GM12878 (cell line): ENCODE measurements at regions not wholly inside any gene's neighbourhood (a gene's known extent, or its start where the extent isn't known, plus 50 kb on each side); places are given as distances from the start of the nearest gene placed in this dataset.

Experiments used
- ATAC-seq: fragments of 200-7000 bp; cut with Tn5 transposase; 3 replicates; pipeline ENCODE4 v1.9.1; 2020; ENCODE audit warnings: mild to moderate bottlenecking, moderate library complexity
- BruUV-seq: library from RNA; stranded (reverse); fragments of 400-500 nt; replicated peaks from 2 replicates; lab custom pipeline; 2021; lab: Mats Ljungman, UMichigan
- CTCF ChIA-PET: fragments of 300-600 bp; sonication (Branson Sonifier 250); formaldehyde crosslinking; extraction: SDS; loops from one replicate; lab custom pipeline; 2021; ENCODE audit warnings: inconsistent platforms; lab: Yijun Ruan, JAX
- POLR2A ChIA-PET: fragments of 350-600 bp; formaldehyde crosslinking; extraction: SDS; loops from one replicate; lab custom pipeline; 2021; ENCODE audit warnings: inconsistent platforms; lab: Charles Lee
- RAD21 ChIA-PET: fragments of 300-600 bp; sonication (Branson Sonifier 250); formaldehyde crosslinking; loops from one replicate; lab custom pipeline; 2023; ENCODE audit warnings: antibody characterized with exemption; ENCODE audit not compliant: unreplicated experiment; lab: Charles Lee
- SMC1A ChIA-PET: fragments of 300-600 bp; sonication (Branson Sonifier 250); formaldehyde crosslinking; loops from one replicate; lab custom pipeline; 2023; ENCODE audit not compliant: unreplicated experiment, uncharacterized antibody; lab: Charles Lee
- DNase-seq: peaks from one replicate; pipeline ENCODE4 v3.0.0-alpha.2; 2011; ENCODE audit warnings: low read depth, low spot score
- FAIRE-seq: peaks from 3 replicates; lab custom pipeline; 2011; peaks lifted over from hg19 to GRCh38; lab: Jason Lieb, UNC
- H2AFZ ChIP-seq: 2 replicates; pipeline ENCODE4 v1.6.0; 2011; ENCODE audit warnings: low read depth, low read length, control low read depth; ENCODE audit not compliant: control insufficient read depth
- H3K27ac ChIP-seq: 2 replicates; pipeline ENCODE4 v1.5.1; 2011; ENCODE audit warnings: control low read depth; ENCODE audit not compliant: control insufficient read depth, insufficient read depth
- H3K27me3 ChIP-seq, 2 experiments: replicated peaks in 1 of 2; 2 replicates each; pipeline versions ENCODE4 v1.6.0 to v1.6.1; 2011; ENCODE audit warnings: low read length in 1 of 2; ENCODE audit not compliant: control insufficient read depth in 2 of 2, insufficient read depth in 2 of 2
- H3K36me3 ChIP-seq, 2 experiments: 2 replicates each; pipeline ENCODE4 v1.5.1; 2011; ENCODE audit warnings: low read length in 1 of 2; ENCODE audit not compliant: control insufficient read depth in 2 of 2, insufficient read depth in 2 of 2
- H3K4me1 ChIP-seq: 2 replicates; pipeline ENCODE4 v1.6.1; 2011; ENCODE audit warnings: mild to moderate bottlenecking, low read length, moderate library complexity, mixed read lengths; ENCODE audit not compliant: control insufficient read depth, insufficient read depth
- H3K4me2 ChIP-seq: 2 replicates; pipeline ENCODE4 v1.6.0; 2011; ENCODE audit warnings: control low read depth; ENCODE audit not compliant: control insufficient read depth, insufficient read depth
- H3K4me3 ChIP-seq: fragments of 200-600 bp; sonication (generic); 2 replicates; pipeline ENCODE4 v1.5.1; 2016
- H3K79me2 ChIP-seq: 2 replicates; pipeline ENCODE4 v1.6.0; 2011; ENCODE audit warnings: low read length; ENCODE audit not compliant: control insufficient read depth, insufficient read depth
- H3K9ac ChIP-seq: 2 replicates; pipeline ENCODE4 v1.8.0; 2011; ENCODE audit warnings: low read length, control low read depth, mixed read lengths; ENCODE audit not compliant: control insufficient read depth, insufficient read depth
- H3K9me3 ChIP-seq: replicated peaks from 3 replicates; pipeline ENCODE4 v1.5.1; 2011; ENCODE audit warnings: mild to moderate bottlenecking, low read length; ENCODE audit not compliant: control insufficient read depth, insufficient read depth
- H4K20me1 ChIP-seq: 2 replicates; pipeline ENCODE4 v1.6.0; 2011; ENCODE audit not compliant: control insufficient read depth, insufficient read depth
- CTCF ChIP-seq, 3 experiments: IDR thresholded peaks in 2 of 3; conservative IDR thresholded peaks in 1 of 3; 2 replicates each; pipeline ENCODE4 v1.5.1; 2011; ENCODE audit warnings: low read depth in 3 of 3, low read length in 3 of 3, mild to moderate bottlenecking in 3 of 3, control low read depth in 2 of 3, moderate library complexity in 2 of 3, inconsistent platforms in 1 of 3, mixed read lengths in 1 of 3; ENCODE audit not compliant: control insufficient read depth in 2 of 3, insufficient read depth in 1 of 3; ENCODE audit errors: extremely low read depth in 1 of 3
- FOS ChIP-seq: IDR thresholded peaks from 3 replicates; pipeline ENCODE4 v1.6.1; 2011; ENCODE audit warnings: borderline replicate concordance; ENCODE audit not compliant: insufficient read length; ENCODE audit errors: extremely low read depth
- TARDBP ChIP-seq: IDR thresholded peaks from 2 replicates; pipeline ENCODE4 v1.6.1; 2016; ENCODE audit warnings: borderline replicate concordance
- USF2 ChIP-seq: IDR thresholded peaks from 2 replicates; pipeline ENCODE4 v1.6.1; 2011; ENCODE audit warnings: low read depth, low read length, improper control_type of control experiment, borderline replicate concordance
- WGBS: methylation state at CpG from one replicate; pipeline ENCODE4 v1.1.6; 2016; ENCODE audit warnings: low lambda C conversion rate; ENCODE audit not compliant: insufficient replicate concordance, insufficient coverage; ENCODE audit errors: missing lambda C conversion rate; 5-methylcytosine and 5-hydroxymethylcytosine counted together
- in situ Hi-C: fragments of 300-500 bp; cut with MboI; formaldehyde crosslinking; loops from 9 replicates; pipeline ENCODE4 v1.14.3; 2018; ENCODE audit warnings: mixed read lengths
- intact Hi-C: fragments of 100-400 bp; cut with micrococcal nuclease; formaldehyde crosslinking; loops from one replicate; pipeline ENCODE4 v1.14.2; 2022; ENCODE audit not compliant: unreplicated experiment

DNA sequence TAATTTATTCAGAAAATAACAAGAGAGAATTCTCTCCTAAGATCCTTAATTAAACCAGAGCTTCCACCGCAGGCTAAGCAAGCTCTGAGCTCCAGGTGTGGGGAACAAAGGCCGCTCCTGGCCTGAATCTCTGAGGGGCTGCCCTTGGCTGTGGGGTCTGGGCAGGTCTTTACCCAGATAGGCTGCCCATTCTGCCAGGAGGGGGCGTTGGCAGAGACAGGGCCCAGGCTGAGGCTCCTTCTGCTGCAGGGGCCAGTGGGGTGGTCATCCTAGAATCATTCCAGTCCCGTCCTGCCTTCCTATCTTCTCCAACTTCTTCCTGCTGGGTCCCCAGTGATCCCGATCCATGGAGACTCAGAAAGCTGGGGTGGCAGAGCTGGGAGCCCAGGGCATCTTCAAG, 82.9 kb upstream of the POU3F1 start:
- RAD21 ChIA-PET = interaction anchor here (1.0 kb wide), 1 partner anchor 690 kb away, joined by 4 read pairs; no protein-coding TSS in a partner anchor
- 14% methylated on average over 5 of the region's 5 CpGs for WGBS
- Histone ChIP-seq H3K9ac (no peak overlapping the region), H3K9me3 (no peaks in the 10 kb centered on the region), H2AFZ (no peak overlapping the region)
- intact Hi-C loops = no loop called here
- ATAC-seq (peak; percentile 23; the same call in 1 of the 3 replicates), DNase-seq (no peak), FAIRE-seq (no peak)
- TF ChIP-seq TARDBP (no peak), CTCF (IDR thresholded peaks at IDR 0.05 in 2 of 3, conservative IDR thresholded peaks at IDR 0.05 in 1 of 3; ENCODE audit: control insufficient read depth in 2 of 3, extremely low read depth in 1 of 3, insufficient read depth in 1 of 3, low read depth in 3 of 3, low read length in 3 of 3) (peak; percentile 3 to 31 (median 8); a peak in 1 of 6 replicates), FOS (no peak), USF2 (no peak)
- TF ChIP-seq, all 136 proteins: peak for 1
- Histone ChIP-seq H4K20me1 (no peaks in the 10 kb centered on the region), H3K27me3 (peaks cover 3 to 4% of the 10 kb centered on the region in 2 experiments), H3K79me2 (no peaks in the 10 kb centered on the region), H3K27ac (no peak overlapping the region), H3K4me2 (no peak overlapping the region), H3K4me1 (no peaks in the 10 kb centered on the region), H3K4me3 (no peak overlapping the region), H3K36me3 (no peaks in the 10 kb centered on the region)
- ChIA-PET SMC1A (interaction anchor here (0.9 to 1.2 kb wide), 3 partner anchors 10 to 27 kb away, joined by 3 to 4 read pairs (median 3); no protein-coding TSS in a partner anchor), CTCF (interaction anchor here (0.6 to 1.6 kb wide), 11 partner anchors 10 to 637 kb away, joined by 3 to 5 read pairs (median 3); no protein-coding TSS in a partner anchor), POLR2A (no interaction called here)
- in situ Hi-C loops = no loop called here
- no TSS peak for BruUV-seq
